Epidermal melanocyte (primary cell): ENCODE measurements at regions not wholly inside any gene's neighbourhood (a gene's known extent, or its start where the extent isn't known, plus 50 kb on each side); places are given as distances from the start of the nearest gene placed in this dataset.

ENCODE experiments used
- DNase-seq: peaks from one replicate; pipeline ENCODE4 v3.0.0; 2011; ENCODE audit warnings: low spot score; ENCODE audit not compliant: insufficient read length

DNA sequence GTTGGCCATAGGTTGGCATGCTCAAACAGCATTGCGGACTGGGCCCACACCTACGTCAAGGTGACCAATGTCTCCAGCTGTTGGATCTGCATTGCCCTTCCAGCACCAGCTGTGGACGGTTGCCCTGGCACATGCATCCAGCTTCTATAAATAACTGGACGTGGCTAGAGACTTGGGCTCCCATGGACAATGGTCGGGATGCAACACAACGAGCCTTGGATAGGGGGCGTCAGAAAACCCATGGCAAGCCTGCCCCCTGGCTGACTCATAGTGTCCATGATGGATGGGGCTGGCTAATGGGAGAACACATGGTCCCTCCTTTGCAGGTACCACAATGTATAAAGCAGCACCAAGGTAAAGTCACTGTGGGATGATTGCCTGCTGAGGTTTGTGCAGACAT is 331.6 kb upstream of the FAR2 start:
- DNase-seq = no peak

DNA sequence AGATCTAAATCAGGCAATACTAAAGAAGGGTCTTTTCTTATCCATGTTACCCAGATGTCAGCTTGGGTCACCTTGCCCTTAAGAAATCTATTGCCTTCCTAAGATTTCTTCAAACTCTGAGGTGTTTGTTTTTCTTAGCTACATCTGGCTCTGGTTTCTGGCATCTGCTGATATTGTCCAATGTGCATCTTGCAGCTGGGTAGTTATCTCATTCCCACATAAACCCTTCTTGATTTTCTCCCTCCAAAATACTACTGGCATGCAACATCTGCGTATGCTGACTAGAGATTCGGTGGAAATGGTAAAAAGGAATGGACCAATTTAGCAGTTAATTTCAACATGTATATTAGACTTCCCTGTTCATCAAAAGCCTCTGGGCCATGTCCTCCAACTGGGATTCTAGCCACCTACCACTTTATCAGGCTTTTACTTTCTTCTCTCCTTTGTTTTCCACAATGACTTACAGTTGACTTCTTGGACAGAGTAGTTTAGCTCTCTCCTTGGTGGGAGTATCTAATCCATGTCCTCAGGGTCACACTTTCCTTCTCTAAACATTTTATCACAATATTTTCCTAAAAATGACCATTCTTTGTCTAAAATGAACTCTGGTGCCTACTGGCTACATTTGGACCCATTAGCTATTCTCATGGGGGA is 324.8 kb upstream of the FAR2 start:
- no peak for DNase-seq

DNA sequence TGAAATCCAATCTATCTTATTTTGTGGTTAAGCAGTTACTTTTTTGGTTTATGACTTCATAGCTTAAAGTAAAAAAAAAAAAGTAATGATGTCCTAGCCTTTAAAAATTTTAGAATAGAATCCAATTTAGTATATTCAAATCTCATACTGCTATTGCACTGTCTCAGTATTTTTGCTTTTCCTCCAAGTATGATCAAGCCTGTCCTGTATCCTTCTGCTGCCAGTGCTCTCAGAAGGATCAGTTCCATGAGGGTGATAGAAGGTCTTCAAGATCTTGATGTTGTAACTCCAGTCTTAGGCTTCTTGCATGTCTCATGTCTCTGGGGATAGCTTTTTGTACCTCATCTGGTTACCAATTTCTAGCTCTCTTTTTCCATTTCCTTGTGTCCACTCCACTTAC is 324.2 kb upstream of the FAR2 start:
- no peak for DNase-seq

DNA sequence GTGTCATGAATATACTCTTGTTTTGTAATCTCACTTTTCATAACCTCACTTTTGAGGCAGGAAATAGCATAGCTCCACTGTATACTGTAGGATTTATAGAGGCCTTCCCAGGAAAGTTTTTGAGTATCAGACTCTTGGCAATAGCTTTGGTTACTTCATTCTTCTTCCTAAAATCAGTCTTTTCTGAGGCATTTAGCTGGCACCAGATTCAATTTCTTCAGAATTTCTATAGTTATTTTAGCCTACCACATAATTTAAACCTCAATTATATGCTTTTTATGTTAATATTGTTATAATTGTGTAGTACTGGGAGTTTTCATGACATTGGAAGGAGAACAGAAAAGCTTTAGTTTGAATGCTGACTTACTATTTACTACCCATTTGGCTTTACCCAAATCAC is 322.3 kb upstream of the FAR2 start:
- no peak for DNase-seq

DNA sequence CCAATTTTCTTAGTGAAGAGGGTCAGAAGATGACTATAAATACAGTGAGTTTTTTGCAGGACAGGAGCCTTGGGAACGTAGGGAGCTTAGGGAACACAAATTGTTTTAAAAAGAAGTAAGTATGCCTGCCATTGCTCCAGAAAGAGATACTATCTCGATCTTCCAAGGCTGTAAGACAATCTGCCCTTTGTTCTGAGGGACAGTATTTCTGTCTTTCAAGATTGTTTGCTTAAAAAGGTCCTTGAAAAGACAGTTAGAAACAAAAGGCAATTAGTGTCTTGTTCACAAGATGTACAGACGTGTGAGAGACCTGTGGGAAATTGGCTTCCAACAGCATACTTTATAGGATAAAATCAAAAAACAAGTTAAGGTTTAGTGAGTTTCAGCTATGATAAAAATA is 321.2 kb upstream of the FAR2 start:
- no peak for DNase-seq

DNA sequence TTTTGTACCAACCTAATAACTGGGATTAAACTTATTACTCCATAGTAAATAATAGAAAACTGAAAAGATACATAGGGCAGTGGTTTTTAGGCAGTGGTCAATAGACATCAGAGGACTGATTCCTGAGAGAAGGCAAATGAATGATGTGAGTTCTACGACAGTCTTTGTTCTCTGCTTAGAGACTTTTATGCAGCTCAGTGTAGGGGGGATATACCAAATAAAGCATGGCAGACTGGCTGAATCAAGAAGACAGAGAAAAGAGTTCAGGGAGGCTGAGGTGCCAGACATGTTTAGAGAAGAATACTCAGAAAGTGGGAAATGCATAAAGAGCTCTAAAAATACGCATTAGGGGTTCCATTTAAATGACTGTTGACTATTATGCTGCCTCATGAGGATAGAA is 320.8 kb upstream of the FAR2 start:
- DNase-seq = no peak

DNA sequence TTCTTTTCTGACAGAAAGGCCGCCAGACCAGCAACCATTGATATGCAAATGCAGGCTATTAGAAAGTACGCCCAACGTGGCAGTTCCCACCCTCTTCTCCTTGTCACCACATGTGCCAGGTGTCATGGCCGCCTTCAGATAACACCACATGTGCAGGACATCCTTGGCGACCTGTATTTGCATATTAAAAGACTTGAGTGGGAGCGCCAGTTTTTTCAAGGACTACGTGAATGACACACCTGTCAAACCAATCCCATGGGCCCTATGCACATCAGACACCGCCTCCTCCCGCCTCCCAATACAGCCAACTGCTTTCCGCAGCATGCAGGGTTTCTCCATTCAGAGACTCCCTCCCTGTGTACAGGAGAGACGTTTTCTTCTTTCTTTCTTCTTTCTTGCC is 318.6 kb upstream of the FAR2 start:
- DNase-seq = no peak

DNA sequence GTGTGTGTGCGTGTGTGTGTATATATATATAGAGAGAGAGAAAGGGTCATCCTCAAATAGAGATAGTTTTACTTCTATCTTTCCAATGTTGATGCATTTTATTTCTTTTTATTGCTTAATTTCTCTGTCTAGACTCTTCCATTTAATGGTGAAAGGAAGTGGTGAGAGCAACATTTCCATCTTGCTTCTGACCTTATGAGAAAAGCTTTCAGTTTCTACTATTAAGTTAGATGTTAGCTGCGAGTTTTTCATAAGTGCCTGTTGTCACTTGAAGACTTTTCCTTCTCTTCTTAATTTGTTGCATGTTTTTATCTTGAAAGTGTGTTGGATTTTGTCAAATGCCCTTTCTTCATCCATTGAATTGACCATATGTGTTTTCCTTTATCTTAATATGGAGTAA is 304.4 kb upstream of the FAR2 start:
- no peak for DNase-seq

DNA sequence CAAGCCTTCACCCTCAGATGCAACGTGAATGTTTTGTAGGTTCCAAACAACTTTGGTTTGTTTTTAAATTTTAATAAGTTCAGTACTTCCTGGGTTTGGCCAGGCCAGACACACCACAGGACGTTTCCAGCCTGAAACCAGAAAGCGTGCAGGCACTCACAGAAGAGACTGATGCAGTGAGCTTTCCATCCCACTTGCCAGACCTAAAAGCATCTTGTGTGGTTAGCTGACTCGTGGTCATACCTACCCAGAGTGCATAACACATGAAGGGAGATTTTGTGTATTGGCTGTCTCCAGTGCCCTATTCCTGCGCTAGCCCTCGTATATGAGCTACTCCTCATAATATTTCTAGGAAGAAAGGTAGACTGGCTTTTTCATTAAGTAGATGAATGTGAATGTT is 297.3 kb upstream of the FAR2 start:
- DNase-seq = no peak

DNA sequence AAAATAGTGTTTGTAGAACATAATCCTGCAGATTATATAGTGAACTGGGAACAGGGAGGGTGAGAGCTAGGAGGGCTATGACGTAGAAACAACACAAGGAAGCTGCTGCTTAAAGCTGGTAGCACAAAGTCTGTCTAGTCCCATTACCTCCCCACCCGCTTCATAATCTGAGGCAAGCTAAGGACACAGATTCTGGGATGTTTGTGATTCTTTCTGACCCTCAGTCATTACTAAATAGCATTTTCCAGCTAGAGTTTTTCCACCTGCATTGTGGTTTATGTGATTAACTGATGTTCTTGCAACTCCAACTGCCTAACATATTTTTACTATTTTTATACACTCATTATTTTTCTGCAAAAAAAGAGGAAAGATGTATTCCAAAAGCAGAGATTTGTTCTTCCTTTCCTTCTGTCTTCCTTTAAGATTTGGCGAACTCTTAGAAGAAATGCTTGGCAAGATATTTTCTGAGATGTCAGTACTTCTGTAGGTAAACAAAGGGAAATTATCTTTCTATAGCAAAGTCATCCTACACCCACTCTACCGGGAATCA is 293.2 kb upstream of the FAR2 start:
- DNase-seq = no peak

DNA sequence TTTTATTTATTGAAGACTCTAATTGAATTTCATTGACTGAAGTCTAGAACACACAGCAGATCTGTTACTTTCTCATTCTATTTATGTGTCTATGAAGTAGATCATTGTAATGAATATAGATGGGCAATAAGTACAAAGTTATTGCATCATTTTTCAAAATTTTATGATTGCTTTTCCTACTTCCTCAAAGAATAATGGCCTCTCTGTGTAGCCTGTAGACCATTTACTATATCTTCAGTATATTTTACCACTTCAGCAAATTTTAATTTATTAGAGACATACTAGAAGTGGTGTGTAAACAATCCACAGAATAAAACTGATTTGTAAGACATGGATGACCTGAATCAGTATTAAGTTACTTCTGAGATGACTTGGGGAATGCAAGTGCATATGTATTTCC is 291.7 kb upstream of the FAR2 start:
- no peak for DNase-seq

DNA sequence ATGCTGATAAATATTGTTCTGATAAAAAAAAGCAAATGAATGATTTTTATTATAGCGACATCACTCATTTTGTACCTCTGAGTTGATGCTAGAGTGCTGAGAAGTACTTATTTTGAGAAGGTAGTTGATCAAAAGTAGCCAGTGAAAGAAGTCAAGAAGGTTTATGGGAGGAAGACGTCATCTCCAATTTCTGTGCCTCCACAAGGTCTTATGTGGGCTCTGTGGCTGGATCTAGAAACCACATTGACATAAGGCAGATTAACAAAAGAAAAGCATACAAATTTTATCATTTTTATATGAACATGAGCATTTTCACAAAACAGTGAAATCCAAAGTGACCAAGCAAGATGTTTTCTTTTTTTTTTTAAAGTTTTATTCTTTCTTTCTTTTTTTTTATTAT is 289.5 kb upstream of the FAR2 start:
- no peak for DNase-seq

DNA sequence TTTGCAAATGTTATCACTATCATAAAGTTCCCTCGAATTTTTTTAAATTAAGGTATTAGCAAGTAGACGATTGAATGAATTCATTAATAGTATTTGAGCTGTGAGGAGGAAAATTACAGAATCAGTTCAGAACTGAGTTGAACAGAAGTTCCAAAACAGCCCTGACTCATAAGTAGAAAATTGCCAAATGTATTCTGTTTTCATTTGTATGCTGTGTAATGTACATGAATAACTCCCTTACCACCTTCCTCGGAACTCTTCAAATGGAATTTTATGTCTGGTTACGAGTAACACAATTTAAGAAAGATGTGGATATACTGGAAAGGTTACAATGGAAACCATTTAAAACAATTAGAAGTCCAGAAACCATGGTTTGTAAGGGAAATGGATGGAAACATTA is 283.3 kb upstream of the FAR2 start:
- DNase-seq = no peak

DNA sequence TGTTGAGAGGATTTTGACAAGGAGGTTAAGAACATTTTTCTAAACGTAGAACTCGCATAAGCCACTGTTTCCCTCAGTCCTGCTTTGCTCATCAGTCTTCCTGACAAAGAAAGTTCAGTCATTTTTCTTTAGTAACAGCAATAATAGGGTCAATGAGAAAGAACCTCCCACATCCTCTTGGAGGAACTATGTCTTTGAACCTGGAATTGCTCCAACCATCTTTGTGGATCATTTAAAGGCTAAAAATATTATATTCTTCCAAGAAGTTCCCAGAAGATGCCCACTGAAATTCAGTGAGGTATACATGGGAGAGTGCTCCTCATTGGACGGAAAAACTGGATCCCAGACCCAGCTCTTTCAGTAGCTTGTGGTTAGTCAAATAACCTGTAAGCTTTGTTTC is 282.8 kb upstream of the FAR2 start:
- no peak for DNase-seq

DNA sequence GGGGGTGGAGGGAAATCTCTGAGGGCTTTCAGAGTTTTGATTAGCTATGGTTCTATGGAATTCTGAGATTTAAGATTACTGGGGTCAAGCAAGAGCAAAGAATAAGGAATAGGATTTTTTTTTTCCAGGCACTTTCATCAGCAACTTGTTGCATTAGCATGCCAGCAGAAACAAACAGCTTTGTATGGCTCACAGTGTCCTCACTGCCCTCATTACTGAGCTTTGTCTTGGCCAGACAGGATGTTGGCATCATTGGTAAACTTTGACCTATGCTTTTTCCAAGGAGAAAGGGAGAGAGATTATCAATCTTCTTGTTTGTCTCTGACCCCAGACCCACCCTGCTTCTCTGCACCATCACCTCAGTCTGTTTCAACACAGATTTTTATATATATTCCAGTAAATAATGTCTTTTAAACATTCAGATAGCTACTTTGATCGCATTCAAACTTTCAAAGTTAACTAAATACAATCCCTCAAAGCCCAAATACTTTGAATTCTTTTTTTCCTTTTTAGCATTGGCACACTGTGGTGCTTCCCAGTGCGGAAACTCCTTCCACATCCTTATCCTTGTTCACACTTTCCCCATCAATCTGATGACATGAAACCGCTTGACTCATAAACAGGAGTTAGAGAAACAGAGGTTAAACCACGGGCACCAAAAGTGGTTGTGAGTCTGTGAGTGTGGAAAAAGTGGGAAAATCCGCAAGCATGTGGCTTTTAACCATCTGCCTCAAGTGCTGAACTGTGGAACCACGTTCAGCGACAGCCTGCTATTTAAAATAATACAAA is 282.2 kb upstream of the FAR2 start:
- no peak for DNase-seq

DNA sequence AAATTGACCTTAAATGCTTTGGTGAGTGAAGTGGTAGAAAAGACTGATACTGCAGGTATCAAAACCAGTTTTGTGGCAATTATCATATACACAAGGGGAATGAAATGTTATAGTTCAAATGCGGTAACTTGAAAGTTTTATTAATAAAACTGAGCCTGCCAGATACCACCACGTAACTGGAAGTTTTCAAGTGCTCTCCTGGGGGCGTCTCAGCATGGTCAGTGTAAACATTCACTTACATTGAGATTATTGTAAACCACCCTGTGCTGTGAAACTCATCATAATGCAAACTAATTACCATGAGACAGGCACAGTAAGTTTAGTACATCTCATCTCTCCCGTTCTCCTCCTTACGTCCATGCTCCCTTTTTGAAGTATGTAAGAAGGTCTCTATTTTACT is 280.7 kb upstream of the FAR2 start:
- no peak for DNase-seq

DNA sequence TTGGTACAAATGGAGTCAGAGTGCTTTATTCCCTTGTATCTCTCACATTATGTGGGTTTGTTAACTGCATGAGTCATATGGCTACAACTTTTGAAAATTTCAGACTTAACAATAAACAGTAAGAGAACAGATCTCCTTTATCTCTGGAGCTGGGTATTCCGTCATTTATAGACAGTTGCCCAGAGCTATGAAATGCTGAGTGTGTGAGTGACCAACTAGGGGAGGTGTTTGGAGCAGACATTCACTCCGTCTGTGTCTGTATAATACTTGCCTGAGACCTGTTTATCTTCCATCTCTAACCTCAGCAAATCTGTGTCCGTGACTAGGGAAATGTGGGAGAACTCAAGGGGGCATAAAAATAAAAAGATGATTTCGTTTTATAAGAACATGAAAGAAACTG is 279.9 kb upstream of the FAR2 start:
- peak; percentile 39 for DNase-seq

DNA sequence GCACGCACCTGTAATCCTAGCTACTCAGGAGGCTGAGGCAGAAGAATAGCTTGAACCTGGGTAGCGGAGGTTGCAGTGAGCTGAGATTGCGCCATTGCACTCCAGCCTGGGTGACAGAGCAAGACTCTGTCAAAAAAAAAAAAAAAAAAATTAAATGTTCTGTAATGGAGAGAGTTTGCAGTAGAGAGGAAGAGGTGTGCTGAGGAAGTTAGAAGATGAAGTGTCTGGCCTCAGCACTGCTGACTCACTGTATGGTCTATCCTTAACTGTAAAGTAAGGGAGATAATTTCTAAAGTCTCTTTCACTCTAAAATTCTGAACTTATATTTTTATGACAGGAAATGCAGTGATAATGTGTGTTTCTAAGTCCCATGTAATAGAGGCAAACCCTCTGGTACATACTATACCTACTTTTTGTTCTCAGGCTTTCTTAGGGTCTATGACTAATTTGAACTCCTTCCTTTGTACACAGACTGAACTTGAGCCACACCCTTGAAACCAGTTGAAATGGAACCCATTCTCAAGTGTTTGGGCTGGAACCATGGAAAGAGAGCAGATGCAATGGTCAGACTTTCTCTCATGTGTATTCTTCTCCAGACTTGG is 278.1 kb upstream of the FAR2 start:
- no peak for DNase-seq

DNA sequence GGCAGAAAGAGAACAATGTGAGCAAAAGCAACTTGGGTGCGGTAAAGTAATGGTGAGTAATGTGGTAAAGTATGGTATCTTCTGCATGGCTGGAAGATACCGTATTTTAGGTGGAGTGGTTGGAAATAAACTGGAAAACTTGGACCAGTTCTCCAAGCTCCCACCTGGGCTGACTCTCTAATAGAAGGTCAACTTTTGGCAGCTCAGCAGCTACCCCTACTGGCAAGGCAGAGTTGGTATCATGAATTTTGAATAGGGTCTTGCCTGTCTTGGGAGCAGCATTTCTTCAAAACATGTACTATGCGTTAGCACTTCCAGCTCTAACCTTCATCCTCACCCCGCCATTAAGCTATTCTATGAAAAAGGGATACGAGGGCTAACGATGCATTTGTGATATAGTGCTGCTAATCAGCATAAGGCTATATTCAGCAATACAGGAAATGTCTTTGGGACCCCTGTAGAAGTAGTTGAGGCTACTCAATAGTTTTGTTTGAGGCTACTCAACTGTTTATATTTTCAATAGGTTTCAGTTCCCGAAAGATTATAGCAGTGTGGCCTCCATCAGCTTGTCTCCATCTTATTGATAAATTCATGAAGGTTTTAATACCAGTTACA is 276.3 kb upstream of the FAR2 start:
- DNase-seq = no peak

DNA sequence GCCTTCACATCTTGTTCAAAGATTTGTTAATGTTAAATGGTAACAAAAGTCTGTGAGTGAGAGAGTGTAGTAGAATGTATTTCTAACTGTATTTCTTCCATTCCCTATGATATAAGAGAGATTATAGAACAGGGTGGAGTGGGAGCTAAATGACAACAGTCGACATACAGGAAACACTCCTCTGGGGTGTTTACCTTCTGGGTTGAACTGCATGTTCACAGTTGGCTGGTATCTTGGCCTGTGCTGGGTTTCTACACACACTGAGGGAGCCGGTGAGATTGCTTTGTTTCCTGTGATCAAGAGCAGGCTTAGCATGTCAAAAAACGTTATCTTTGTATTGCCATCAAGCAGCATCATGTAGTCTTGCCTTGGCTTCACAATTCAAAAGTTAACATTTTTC is 274.3 kb upstream of the FAR2 start:
- no peak for DNase-seq

DNA sequence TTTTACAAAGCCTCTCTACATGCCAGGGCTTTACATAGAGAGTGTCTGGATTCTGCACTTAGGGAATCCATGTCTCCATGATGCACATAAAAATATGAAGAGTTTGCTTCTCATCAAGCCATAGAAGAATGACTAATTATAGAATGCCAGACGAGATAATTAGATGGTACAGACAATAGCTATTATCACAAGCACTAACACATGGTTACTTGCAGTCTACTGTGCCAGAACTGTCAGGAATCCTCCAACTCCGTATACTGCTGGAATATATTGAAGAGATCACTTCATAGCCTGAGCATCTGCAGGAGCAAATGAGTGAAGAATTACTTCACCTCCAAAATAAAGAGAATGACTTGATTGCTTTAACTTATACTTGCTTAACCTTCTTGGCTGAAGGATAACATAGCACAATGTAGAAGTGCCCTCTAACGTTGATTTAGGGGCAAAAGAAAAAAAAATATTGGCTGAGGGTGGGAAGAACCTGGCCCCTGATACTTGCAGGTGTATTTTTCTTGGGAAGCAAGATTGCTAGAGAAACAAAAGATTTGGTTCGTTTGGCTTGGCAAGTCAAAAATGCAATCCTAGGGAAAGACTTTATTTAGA is 272.8 kb upstream of the FAR2 start:
- no peak for DNase-seq

DNA sequence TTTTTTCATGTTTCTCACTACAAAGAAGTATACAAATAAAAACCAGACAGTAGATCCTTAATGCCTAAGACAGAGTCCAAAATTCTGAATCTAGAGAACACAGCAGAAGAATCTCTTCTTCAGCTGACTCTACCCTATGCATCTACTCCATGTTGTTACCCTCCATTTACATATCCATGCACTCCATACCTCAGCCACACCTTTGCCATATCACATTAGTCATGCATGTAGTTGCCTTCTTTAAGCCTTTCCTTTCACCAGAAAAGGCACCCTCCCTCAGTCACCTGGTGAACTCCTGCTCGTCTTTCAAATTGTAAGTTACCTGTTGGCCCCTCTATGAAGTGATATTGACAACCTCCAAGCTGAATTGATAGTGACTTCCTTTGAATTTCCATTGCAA is 271.2 kb upstream of the FAR2 start:
- no peak for DNase-seq
